DND-41 (cell line): ENCODE measurements at regions not wholly inside any gene's neighbourhood (a gene's known extent, or its start where the extent isn't known, plus 50 kb on each side); places are given as distances from the start of the nearest gene placed in this dataset.
A peak's percentile ranks its signal among the peaks of the same experiment; 100 is the strongest.

ENCODE experiments used
- ATAC-seq: fragments of 200-7000 bp; cut with Tn5 transposase; 3 replicates; pipeline ENCODE4 v1.9.1; 2021; ENCODE audit warnings: low read depth; ENCODE audit not compliant: insufficient read depth
- DNase-seq: peaks from one replicate; pipeline ENCODE4 v3.0.0-alpha.2; 2020
- H2AFZ ChIP-seq: 2 replicates; pipeline ENCODE4 v1.6.0; 2012; ENCODE audit warnings: low read depth, low read length
- H3K27ac ChIP-seq: 2 replicates; pipeline ENCODE4 v1.5.1; 2012; ENCODE audit warnings: low read length, inconsistent platforms
- H3K27me3 ChIP-seq: fragments of 200-600 bp; sonication (generic); 2 replicates; pipeline ENCODE4 v1.6.0; 2012; ENCODE audit warnings: low read length, mild to moderate bottlenecking, inconsistent platforms; ENCODE audit not compliant: insufficient read depth, poor library complexity
- H3K36me3 ChIP-seq: 2 replicates; pipeline ENCODE4 v1.5.1; 2012; ENCODE audit warnings: low read length, inconsistent platforms; ENCODE audit not compliant: insufficient read depth
- H3K4me1 ChIP-seq: 2 replicates; pipeline ENCODE4 v1.5.1; 2012; ENCODE audit warnings: mild to moderate bottlenecking, low read length; ENCODE audit not compliant: insufficient read depth
- H3K4me2 ChIP-seq: 2 replicates; pipeline ENCODE4 v1.6.0; 2012; ENCODE audit warnings: mild to moderate bottlenecking, moderate library complexity, low read length, inconsistent platforms; ENCODE audit not compliant: insufficient read depth
- H3K4me3 ChIP-seq, 2 experiments: fragments of 200-600 bp in 1 of 2; shearing (Covaris generic) in 1 of 2; 2 replicates each; pipeline ENCODE4 v1.5.1; 2012 to 2016; ENCODE audit warnings: inconsistent platforms in 2 of 2, low read length in 2 of 2, mild to moderate bottlenecking in 2 of 2, low read depth in 1 of 2, moderate library complexity in 1 of 2
- H3K79me2 ChIP-seq: 2 replicates; pipeline ENCODE4 v1.6.0; 2012; ENCODE audit warnings: low read length, inconsistent platforms; ENCODE audit not compliant: insufficient read depth
- H3K9ac ChIP-seq: 2 replicates; pipeline ENCODE4 v1.6.0; 2012; ENCODE audit warnings: low read depth, mild to moderate bottlenecking, inconsistent platforms, low read length, moderate library complexity
- H3K9me3 ChIP-seq: 2 replicates; pipeline ENCODE4 v1.5.1; 2012; ENCODE audit warnings: low read length, moderate library complexity, mild to moderate bottlenecking, inconsistent platforms; ENCODE audit not compliant: insufficient read depth, severe bottlenecking
- H4K20me1 ChIP-seq: 2 replicates; pipeline ENCODE4 v1.6.0; 2012; ENCODE audit warnings: low read length; ENCODE audit not compliant: insufficient read depth
- CTCF ChIP-seq: IDR thresholded peaks from 2 replicates; pipeline ENCODE4 v1.5.1; 2012; ENCODE audit warnings: borderline replicate concordance, low read length, moderate library complexity, mild to moderate bottlenecking; ENCODE audit not compliant: poor library complexity, severe bottlenecking; ENCODE audit errors: extremely low read depth
- EZH2 ChIP-seq: IDR thresholded peaks from 3 replicates; pipeline ENCODE4 v1.6.1; 2012; ENCODE audit warnings: borderline replicate concordance, low read depth, mild to moderate bottlenecking, moderate library complexity, low read length, inconsistent platforms; ENCODE audit not compliant: severe bottlenecking

- Histone ChIP-seq H3K9ac (no peak overlapping the region), H3K27ac (no peak overlapping the region), H3K4me2 (no peak overlapping the region), H3K79me2 (no peaks in the 10 kb centered on the region), H3K27me3 (peaks cover 29% of the 10 kb centered on the region), H2AFZ (no peak overlapping the region), H3K4me3 (no peak overlapping the region), H3K36me3 (no peaks in the 10 kb centered on the region), H4K20me1 (no peaks in the 10 kb centered on the region), H3K4me1 (no peaks in the 10 kb centered on the region), H3K9me3 (no peaks in the 10 kb centered on the region)
- no peak for ATAC-seq
- peak; percentile 5 for DNase-seq
- no peak for TF ChIP-seq EZH2
- TF ChIP-seq CTCF, result no peak
These were observed 74.7 kb upstream of the SH3GL3 start for GRCh38 chr15:83372434-83372891.

- ATAC-seq (no peak), DNase-seq (no peak)
- no peaks in the 10 kb centered on the region for H3K79me2 ChIP-seq
- H2AFZ ChIP-seq, result no peak overlapping the region
- no peak overlapping the region for H3K27ac ChIP-seq
- no peaks in the 10 kb centered on the region for H3K4me1 ChIP-seq
- H3K27me3 ChIP-seq, result peaks cover 8% of the 10 kb centered on the region
- no peaks in the 10 kb centered on the region for H3K9me3 ChIP-seq
- no peaks in the 10 kb centered on the region for H4K20me1 ChIP-seq
- TF ChIP-seq EZH2 (no peak), CTCF (no peak)
- H3K4me3 ChIP-seq, result no peak overlapping the region
- no peak overlapping the region for H3K9ac ChIP-seq
- H3K36me3 ChIP-seq, result no peaks in the 10 kb centered on the region
- H3K4me2 ChIP-seq, result no peak overlapping the region
These were observed 68.1 kb upstream of the SH3GL3 start for GRCh38 chr15:83378921-83379578.

GRCh38 chr15:83379579-83379959 lies 67.6 kb upstream of the SH3GL3 start:
- Histone ChIP-seq H3K36me3 (no peaks in the 10 kb centered on the region), H3K79me2 (no peaks in the 10 kb centered on the region), H3K9ac (no peak overlapping the region), H3K27me3 (peaks cover 4% of the 10 kb centered on the region), H2AFZ (no peak overlapping the region), H4K20me1 (no peaks in the 10 kb centered on the region), H3K27ac (no peak overlapping the region), H3K9me3 (no peaks in the 10 kb centered on the region), H3K4me3 (no peak overlapping the region), H3K4me1 (no peaks in the 10 kb centered on the region), H3K4me2 (no peak overlapping the region)
- ATAC-seq (no peak), DNase-seq (no peak)
- TF ChIP-seq CTCF (no peak), EZH2 (no peak)

GRCh38 chr15:83380059-83380458 lies 67.1 kb upstream of the SH3GL3 start:
- no peaks in the 10 kb centered on the region for H4K20me1 ChIP-seq
- no peaks in the 10 kb centered on the region for H3K9me3 ChIP-seq
- peaks cover 4% of the 10 kb centered on the region for H3K27me3 ChIP-seq
- no peak for TF ChIP-seq CTCF
- TF ChIP-seq EZH2, result no peak
- no peak for ATAC-seq
- H3K4me2 ChIP-seq, result no peak overlapping the region
- H3K79me2 ChIP-seq, result no peaks in the 10 kb centered on the region
- H3K36me3 ChIP-seq, result no peaks in the 10 kb centered on the region
- no peak overlapping the region for H2AFZ ChIP-seq
- no peak overlapping the region for H3K9ac ChIP-seq
- DNase-seq, result no peak
- no peak overlapping the region for H3K27ac ChIP-seq
- H3K4me1 ChIP-seq, result no peaks in the 10 kb centered on the region
- no peak overlapping the region for H3K4me3 ChIP-seq
